ENCODE measurements at regions not wholly inside any gene's neighbourhood (a gene's known extent, or its start where the extent isn't known, plus 50 kb on each side); places are given as distances from the start of the nearest gene placed in this dataset.

GRCh38 chr4:64495946-64496345, 86.7 kb upstream of the TECRL start:
- 92% methylated on average over 1 of the region's 1 CpG for WGBS
- no peak for TF ChIP-seq CTCF (IDR thresholded peaks at IDR 0.05)
- TF ChIP-seq POLR2AphosphoS5 (IDR thresholded peaks at IDR 0.05), result no peak
- TF ChIP-seq EP300 (IDR thresholded peaks at IDR 0.05), result no peak
- TF ChIP-seq POLR2A (IDR thresholded peaks at IDR 0.05), result no peak

GRCh38 chr4:64489628-64490027, 80.4 kb upstream of the TECRL start:
- Histone ChIP-seq H3K36me3 (no peaks in the 10 kb centered on the region), H3K4me1 (no peaks in the 10 kb centered on the region), H3K27ac (no peak overlapping the region), H3K4me3 (no peak overlapping the region), H3K9me3 (no peaks in the 10 kb centered on the region), H3K27me3 (no peaks in the 10 kb centered on the region)
- WGBS, result 67% methylated on average over 2 of the region's 2 CpGs
- no peak for DNase-seq (ENCODE audit: low spot score in 2 of 2)
- TF ChIP-seq CTCF (IDR thresholded peaks at IDR 0.05) (no peak), POLR2A (IDR thresholded peaks at IDR 0.05) (no peak), POLR2AphosphoS5 (IDR thresholded peaks at IDR 0.05) (no peak), EP300 (IDR thresholded peaks at IDR 0.05) (no peak)

More at GRCh38 chr4:64495946-64496345, 86.7 kb upstream of the TECRL start:
- Histone ChIP-seq H3K9me3 (no peaks in the 10 kb centered on the region), H3K4me3 (no peak overlapping the region), H3K27ac (no peak overlapping the region), H3K36me3 (no peaks in the 10 kb centered on the region), H3K27me3 (no peaks in the 10 kb centered on the region), H3K4me1 (no peaks in the 10 kb centered on the region)
- no peak for DNase-seq (ENCODE audit: low spot score in 2 of 2)

GRCh38 chr4:64479338-64479737, 70.1 kb upstream of the TECRL start:
- Histone ChIP-seq H3K36me3 (no peaks in the 10 kb centered on the region), H3K4me1 (no peaks in the 10 kb centered on the region), H3K9me3 (no peaks in the 10 kb centered on the region), H3K4me3 (no peak overlapping the region), H3K27ac (no peak overlapping the region), H3K27me3 (no peaks in the 10 kb centered on the region)
- no peak for DNase-seq (ENCODE audit: low spot score in 2 of 2)
- WGBS, result 72% methylated on average over 2 of the region's 2 CpGs
- TF ChIP-seq POLR2AphosphoS5 (IDR thresholded peaks at IDR 0.05) (no peak), CTCF (IDR thresholded peaks at IDR 0.05) (no peak), EP300 (IDR thresholded peaks at IDR 0.05) (no peak), POLR2A (IDR thresholded peaks at IDR 0.05) (no peak)

GRCh38 chr4:64477127-64477526, 67.9 kb upstream of the TECRL start:
- Histone ChIP-seq H3K27me3 (no peaks in the 10 kb centered on the region), H3K4me3 (no peak overlapping the region), H3K27ac (no peak overlapping the region), H3K4me1 (no peaks in the 10 kb centered on the region), H3K9me3 (no peaks in the 10 kb centered on the region), H3K36me3 (no peaks in the 10 kb centered on the region)
- WGBS, result 95% methylated on average over 1 of the region's 1 CpG
- no peak for DNase-seq (ENCODE audit: low spot score in 2 of 2)
- TF ChIP-seq EP300 (IDR thresholded peaks at IDR 0.05) (no peak), POLR2AphosphoS5 (IDR thresholded peaks at IDR 0.05) (no peak), CTCF (IDR thresholded peaks at IDR 0.05) (no peak), POLR2A (IDR thresholded peaks at IDR 0.05) (no peak)

- no peak for TF ChIP-seq CTCF (IDR thresholded peaks at IDR 0.05)
- TF ChIP-seq POLR2A (IDR thresholded peaks at IDR 0.05), result no peak
- no peak for TF ChIP-seq POLR2AphosphoS5 (IDR thresholded peaks at IDR 0.05)
- no peak for TF ChIP-seq EP300 (IDR thresholded peaks at IDR 0.05)
- Histone ChIP-seq H3K4me3 (no peak overlapping the region), H3K36me3 (no peaks in the 10 kb centered on the region), H3K4me1 (no peaks in the 10 kb centered on the region), H3K27ac (no peak overlapping the region), H3K9me3 (no peaks in the 10 kb centered on the region), H3K27me3 (no peaks in the 10 kb centered on the region)
- no peak for DNase-seq (ENCODE audit: low spot score in 2 of 2)
- 71% methylated on average over 4 of the region's 4 CpGs for WGBS
These were observed 56.0 kb upstream of the TECRL start for GRCh38 chr4:64465263-64465662.
